ENCODE measurements at regions not wholly inside any gene's neighbourhood (a gene's known extent, or its start where the extent isn't known, plus 50 kb on each side); places are given as distances from the start of the nearest gene placed in this dataset.

DNA sequence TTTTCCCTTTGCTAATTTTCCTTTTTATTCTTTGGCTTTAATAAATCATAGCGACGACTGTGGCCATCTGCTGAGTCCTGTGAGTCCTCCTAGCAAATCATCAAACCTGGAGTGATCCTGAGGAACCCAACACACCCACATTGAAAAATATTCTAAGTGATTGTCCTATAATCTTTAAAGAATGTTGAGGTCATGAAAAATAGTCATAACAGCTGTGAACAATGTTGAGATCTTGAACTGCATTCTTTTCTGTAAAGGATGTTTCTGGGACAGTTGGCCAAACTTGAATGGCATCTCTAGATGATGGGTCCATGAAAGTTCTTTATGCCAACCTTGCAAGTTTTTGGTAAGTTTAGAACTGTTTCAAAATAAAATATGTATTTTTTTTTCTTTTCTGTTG, 53.2 kb upstream of the ADAM23 start:
- TF ChIP-seq SIN3A (IDR thresholded peaks at IDR 0.05; ENCODE audit: low read depth): no peak
- TF ChIP-seq YY1 (IDR thresholded peaks at IDR 0.05; ENCODE audit: extremely low read depth, insufficient replicate concordance, low read depth, low read length): no peak
- TF ChIP-seq RAD21 (IDR thresholded peaks at IDR 0.05; ENCODE audit: low read depth): no peak
- TF ChIP-seq, protein P1, sequence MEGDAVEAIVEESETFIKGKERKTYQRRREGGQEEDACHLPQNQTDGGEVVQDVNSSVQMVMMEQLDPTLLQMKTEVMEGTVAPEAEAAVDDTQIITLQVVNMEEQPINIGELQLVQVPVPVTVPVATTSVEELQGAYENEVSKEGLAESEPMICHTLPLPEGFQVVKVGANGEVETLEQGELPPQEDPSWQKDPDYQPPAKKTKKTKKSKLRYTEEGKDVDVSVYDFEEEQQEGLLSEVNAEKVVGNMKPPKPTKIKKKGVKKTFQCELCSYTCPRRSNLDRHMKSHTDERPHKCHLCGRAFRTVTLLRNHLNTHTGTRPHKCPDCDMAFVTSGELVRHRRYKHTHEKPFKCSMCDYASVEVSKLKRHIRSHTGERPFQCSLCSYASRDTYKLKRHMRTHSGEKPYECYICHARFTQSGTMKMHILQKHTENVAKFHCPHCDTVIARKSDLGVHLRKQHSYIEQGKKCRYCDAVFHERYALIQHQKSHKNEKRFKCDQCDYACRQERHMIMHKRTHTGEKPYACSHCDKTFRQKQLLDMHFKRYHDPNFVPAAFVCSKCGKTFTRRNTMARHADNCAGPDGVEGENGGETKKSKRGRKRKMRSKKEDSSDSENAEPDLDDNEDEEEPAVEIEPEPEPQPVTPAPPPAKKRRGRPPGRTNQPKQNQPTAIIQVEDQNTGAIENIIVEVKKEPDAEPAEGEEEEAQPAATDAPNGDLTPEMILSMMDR (IDR thresholded peaks at IDR 0.05 in 2 of 3, conservative IDR thresholded peaks at IDR 0.05 in 1 of 3; ENCODE audit: borderline replicate concordance in 1 of 3, insufficient read depth in 1 of 3, low read depth in 2 of 3, low read length in 2 of 3): no peak
- no peak for TF ChIP-seq EZH2 (IDR thresholded peaks at IDR 0.05)
- no peak for TF ChIP-seq POLR2AphosphoS5 (IDR thresholded peaks at IDR 0.05; ENCODE audit: low read depth, low read length)
- no peak for TF ChIP-seq POLR2A (IDR thresholded peaks at IDR 0.05; ENCODE audit: borderline replicate concordance, extremely low read depth, insufficient read depth, insufficient read length)
- TF ChIP-seq, protein P2, sequence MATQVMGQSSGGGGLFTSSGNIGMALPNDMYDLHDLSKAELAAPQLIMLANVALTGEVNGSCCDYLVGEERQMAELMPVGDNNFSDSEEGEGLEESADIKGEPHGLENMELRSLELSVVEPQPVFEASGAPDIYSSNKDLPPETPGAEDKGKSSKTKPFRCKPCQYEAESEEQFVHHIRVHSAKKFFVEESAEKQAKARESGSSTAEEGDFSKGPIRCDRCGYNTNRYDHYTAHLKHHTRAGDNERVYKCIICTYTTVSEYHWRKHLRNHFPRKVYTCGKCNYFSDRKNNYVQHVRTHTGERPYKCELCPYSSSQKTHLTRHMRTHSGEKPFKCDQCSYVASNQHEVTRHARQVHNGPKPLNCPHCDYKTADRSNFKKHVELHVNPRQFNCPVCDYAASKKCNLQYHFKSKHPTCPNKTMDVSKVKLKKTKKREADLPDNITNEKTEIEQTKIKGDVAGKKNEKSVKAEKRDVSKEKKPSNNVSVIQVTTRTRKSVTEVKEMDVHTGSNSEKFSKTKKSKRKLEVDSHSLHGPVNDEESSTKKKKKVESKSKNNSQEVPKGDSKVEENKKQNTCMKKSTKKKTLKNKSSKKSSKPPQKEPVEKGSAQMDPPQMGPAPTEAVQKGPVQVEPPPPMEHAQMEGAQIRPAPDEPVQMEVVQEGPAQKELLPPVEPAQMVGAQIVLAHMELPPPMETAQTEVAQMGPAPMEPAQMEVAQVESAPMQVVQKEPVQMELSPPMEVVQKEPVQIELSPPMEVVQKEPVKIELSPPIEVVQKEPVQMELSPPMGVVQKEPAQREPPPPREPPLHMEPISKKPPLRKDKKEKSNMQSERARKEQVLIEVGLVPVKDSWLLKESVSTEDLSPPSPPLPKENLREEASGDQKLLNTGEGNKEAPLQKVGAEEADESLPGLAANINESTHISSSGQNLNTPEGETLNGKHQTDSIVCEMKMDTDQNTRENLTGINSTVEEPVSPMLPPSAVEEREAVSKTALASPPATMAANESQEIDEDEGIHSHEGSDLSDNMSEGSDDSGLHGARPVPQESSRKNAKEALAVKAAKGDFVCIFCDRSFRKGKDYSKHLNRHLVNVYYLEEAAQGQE (IDR thresholded peaks at IDR 0.05; ENCODE audit: low read depth): no peak
- no peak for TF ChIP-seq EGR1 (IDR thresholded peaks at IDR 0.05; ENCODE audit: low read depth)
- TF ChIP-seq EZH2phosphoT487 (IDR thresholded peaks at IDR 0.05; ENCODE audit: borderline replicate concordance): no peak
- no peak for TF ChIP-seq TCF7L2 (IDR thresholded peaks at IDR 0.05; ENCODE audit: borderline replicate concordance, extremely low read depth, insufficient read depth, insufficient read length)

Data from HCT116 (cell line).